Brain microvascular endothelial cell (primary cell): ENCODE measurements at regions not wholly inside any gene's neighbourhood (a gene's known extent, or its start where the extent isn't known, plus 50 kb on each side); places are given as distances from the start of the nearest gene placed in this dataset.
"Not testable (repeated sequence)": the region's sequence is repeated elsewhere in the genome, so short reads cannot be mapped to it uniquely, and the experiment has no call there.

Experiments used
- DNase-seq: peaks from one replicate; pipeline ENCODE4 v3.0.0-alpha.2; 2020
- H3K27ac ChIP-seq: fragments of 250-450 bp; sonication (Bioruptor Pico); 2 replicates; pipeline ENCODE4 v1.5.1; 2020; ENCODE audit warnings: mild to moderate bottlenecking, moderate library complexity
- H3K27me3 ChIP-seq: fragments of 250-450 bp; sonication (Bioruptor Pico); replicated peaks from 2 replicates; pipeline ENCODE4 v1.5.1; 2020; ENCODE audit warnings: mild to moderate bottlenecking
- H3K36me3 ChIP-seq: fragments of 250-450 bp; sonication (Bioruptor Pico); replicated peaks from 2 replicates; pipeline ENCODE4 v1.5.1; 2020; ENCODE audit warnings: mild to moderate bottlenecking
- H3K4me3 ChIP-seq: 2 replicates; pipeline ENCODE4 v1.5.1; 2011; ENCODE audit warnings: low read depth, mild to moderate bottlenecking, control low read depth, low read length, moderate library complexity
- CTCF ChIP-seq: IDR thresholded peaks from 2 replicates; pipeline ENCODE4 v1.5.1; 2011; ENCODE audit warnings: low read depth, mild to moderate bottlenecking, moderate library complexity, low read length, control low read depth, inconsistent platforms; ENCODE audit errors: missing control alignments
- in situ Hi-C: cut with HindIII; loops from 2 replicates; pipeline ENCODE4 v1.10.0; 2017; ENCODE audit warnings: low sequenced_read_pairs, low pct_ligation_motif_present

GRCh38 chr2:215722986-215723630 lies 287.2 kb upstream of the FN1 start:
- no peak for TF ChIP-seq CTCF
- DNase-seq, result peak; percentile 63
- Histone ChIP-seq H3K27me3 (no peaks in the 10 kb centered on the region), H3K36me3 (no peaks in the 10 kb centered on the region), H3K27ac (peak overlapping the region; percentile 81), H3K4me3 (no peak overlapping the region)
- in situ Hi-C loops, result no loop called here

GRCh38 chr2:215722125-215722524 lies 286.3 kb upstream of the FN1 start:
- in situ Hi-C loops, result no loop called here
- no peak for DNase-seq
- Histone ChIP-seq H3K36me3 (no peaks in the 10 kb centered on the region), H3K4me3 (no peak overlapping the region), H3K27ac (peak overlapping the region; percentile 81), H3K27me3 (no peaks in the 10 kb centered on the region)
- TF ChIP-seq CTCF, result no peak

GRCh38 chr2:215721515-215721914 lies 285.6 kb upstream of the FN1 start:
- H3K27ac ChIP-seq, H3K27me3 ChIP-seq, H3K36me3 ChIP-seq, DNase-seq, H3K4me3 ChIP-seq, in situ Hi-C loops: not testable (repeated sequence)

GRCh38 chr2:215718890-215719289 lies 283.0 kb upstream of the FN1 start:
- Histone ChIP-seq H3K27ac (peak overlapping the region; percentile 74), H3K36me3 (no peaks in the 10 kb centered on the region), H3K27me3 (no peaks in the 10 kb centered on the region), H3K4me3 (no peak overlapping the region)
- no peak for DNase-seq
- TF ChIP-seq CTCF, result no peak
- in situ Hi-C loops, result no loop called here

GRCh38 chr2:215718436-215718835 lies 282.6 kb upstream of the FN1 start:
- in situ Hi-C loops, result no loop called here
- no peak for TF ChIP-seq CTCF
- no peak for DNase-seq
- Histone ChIP-seq H3K4me3 (peak overlapping the region; percentile 12), H3K36me3 (no peaks in the 10 kb centered on the region), H3K27me3 (no peaks in the 10 kb centered on the region), H3K27ac (peak overlapping the region; percentile 74)

GRCh38 chr2:215717501-215718381 lies 281.9 kb upstream of the FN1 start:
- peak; percentile 60 for DNase-seq
- Histone ChIP-seq H3K36me3 (no peaks in the 10 kb centered on the region), H3K27me3 (no peaks in the 10 kb centered on the region), H3K27ac (peak overlapping the region; percentile 74), H3K4me3 (peak overlapping the region; percentile 12)
- in situ Hi-C loops, result no loop called here
- no peak for TF ChIP-seq CTCF
